Peyer's patch (tissue), 4 donors: ENCODE measurements at regions not wholly inside any gene's neighbourhood (a gene's known extent, or its start where the extent isn't known, plus 50 kb on each side); places are given as distances from the start of the nearest gene placed in this dataset.

Experiments
- POLR2A ChIP-seq, 2 donors: fragments of 450-650 bp; IDR thresholded peaks; one replicate each; pipeline ENCODE4 v1.5.1; 2017; ENCODE audit warnings: antibody characterized with exemption in 2 of 2, mild to moderate bottlenecking in 2 of 2, moderate library complexity in 2 of 2
- TF ChIP-seq, protein P1 (sequence below), 6 experiments: fragments of 450-650 bp in 4 of 6; fragments of 200-600 bp in 2 of 6; sonication (generic) in 1 of 6; IDR thresholded peaks; one replicate each; pipeline ENCODE4 v1.5.1; 2017 to 2019; ENCODE audit warnings: antibody characterized with exemption in 6 of 6, mild to moderate bottlenecking in 3 of 6, moderate library complexity in 1 of 6

DNA sequence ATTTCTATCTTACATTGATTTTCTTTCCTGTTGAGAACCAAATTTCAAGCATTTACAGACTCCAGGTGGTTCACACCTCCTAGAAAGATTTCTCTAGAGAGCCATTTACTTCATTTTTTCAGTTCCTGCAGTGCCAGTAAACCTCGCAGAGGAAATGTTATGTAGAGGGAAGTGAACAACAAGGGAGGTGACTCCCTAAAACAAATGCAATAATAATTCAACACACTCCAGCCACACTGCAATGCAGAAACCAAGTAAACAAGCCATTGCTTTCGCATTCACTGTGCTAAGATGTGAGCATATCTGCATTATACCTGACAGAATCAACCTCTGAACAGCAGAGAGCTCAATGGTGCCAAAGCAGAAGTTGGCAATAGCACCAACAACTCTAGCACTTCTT lies 215.1 kb downstream of the RBM26 start:
- TF ChIP-seq, protein P1, sequence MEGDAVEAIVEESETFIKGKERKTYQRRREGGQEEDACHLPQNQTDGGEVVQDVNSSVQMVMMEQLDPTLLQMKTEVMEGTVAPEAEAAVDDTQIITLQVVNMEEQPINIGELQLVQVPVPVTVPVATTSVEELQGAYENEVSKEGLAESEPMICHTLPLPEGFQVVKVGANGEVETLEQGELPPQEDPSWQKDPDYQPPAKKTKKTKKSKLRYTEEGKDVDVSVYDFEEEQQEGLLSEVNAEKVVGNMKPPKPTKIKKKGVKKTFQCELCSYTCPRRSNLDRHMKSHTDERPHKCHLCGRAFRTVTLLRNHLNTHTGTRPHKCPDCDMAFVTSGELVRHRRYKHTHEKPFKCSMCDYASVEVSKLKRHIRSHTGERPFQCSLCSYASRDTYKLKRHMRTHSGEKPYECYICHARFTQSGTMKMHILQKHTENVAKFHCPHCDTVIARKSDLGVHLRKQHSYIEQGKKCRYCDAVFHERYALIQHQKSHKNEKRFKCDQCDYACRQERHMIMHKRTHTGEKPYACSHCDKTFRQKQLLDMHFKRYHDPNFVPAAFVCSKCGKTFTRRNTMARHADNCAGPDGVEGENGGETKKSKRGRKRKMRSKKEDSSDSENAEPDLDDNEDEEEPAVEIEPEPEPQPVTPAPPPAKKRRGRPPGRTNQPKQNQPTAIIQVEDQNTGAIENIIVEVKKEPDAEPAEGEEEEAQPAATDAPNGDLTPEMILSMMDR (IDR thresholded peaks at IDR 0.05): no peak
- no peak for TF ChIP-seq POLR2A (IDR thresholded peaks at IDR 0.05)
